Progenitor cell of endocrine pancreas (in vitro differentiated cells): ENCODE measurements at regions not wholly inside any gene's neighbourhood (a gene's known extent, or its start where the extent isn't known, plus 50 kb on each side); places are given as distances from the start of the nearest gene placed in this dataset.
"Not testable (repeated sequence)": the region's sequence is repeated elsewhere in the genome, so short reads cannot be mapped to it uniquely, and the experiment has no call there.

ENCODE experiments used
- DNase-seq: peaks from one replicate; pipeline ENCODE4 v3.0.0; 2021; ENCODE audit warnings: low spot score; ENCODE audit not compliant: unreplicated experiment
- H3K27ac Mint-ChIP-seq: 2 replicates; pipeline ENCODE4 v1.8.0; 2021; ENCODE audit warnings: mild to moderate bottlenecking, moderate library complexity, mixed read lengths
- H3K27me3 Mint-ChIP-seq: 2 replicates; pipeline ENCODE4 v1.8.0; 2021; ENCODE audit warnings: mixed read lengths
- H3K36me3 Mint-ChIP-seq: 2 replicates; pipeline ENCODE4 v1.8.0; 2022; ENCODE audit warnings: mixed read lengths; ENCODE audit not compliant: insufficient read depth
- H3K4me1 Mint-ChIP-seq: 2 replicates; pipeline ENCODE4 v1.8.0; 2021; ENCODE audit warnings: low read depth, mixed read lengths
- H3K4me3 Mint-ChIP-seq: 2 replicates; pipeline ENCODE4 v1.8.0; 2021; ENCODE audit warnings: low read depth, mild to moderate bottlenecking, moderate library complexity, mixed read lengths
- H3K9me3 Mint-ChIP-seq: 2 replicates; pipeline ENCODE4 v1.8.0; 2021; ENCODE audit warnings: low read depth, mixed read lengths
- CTCF ChIP-seq: fragments of 200-600 bp; sonication (generic); IDR thresholded peaks from one replicate; pipeline ENCODE4 v1.5.0; 2021; ENCODE audit warnings: antibody characterized with exemption, mild to moderate bottlenecking; ENCODE audit not compliant: unreplicated experiment

- no peak overlapping the region for H3K4me3 Mint-ChIP-seq
- TF ChIP-seq CTCF: no peak
- no peak for DNase-seq
- no peaks in the 10 kb centered on the region for H3K9me3 Mint-ChIP-seq
- H3K27me3 Mint-ChIP-seq: peaks cover 21% of the 10 kb centered on the region
- no peaks in the 10 kb centered on the region for H3K36me3 Mint-ChIP-seq
- peaks cover 2% of the 10 kb centered on the region for H3K4me1 Mint-ChIP-seq
- no peak overlapping the region for H3K27ac Mint-ChIP-seq
Observed at GRCh38 chr20:56778765-56779195, 149.7 kb downstream of the TFAP2C start.

GRCh38 chr20:56779452-56780143 lies 150.5 kb downstream of the TFAP2C start:
- TF ChIP-seq CTCF: no peak
- Mint-ChIP-seq H3K4me3 (no peak overlapping the region), H3K27me3 (peaks cover 21% of the 10 kb centered on the region), H3K9me3 (no peaks in the 10 kb centered on the region), H3K27ac (no peak overlapping the region), H3K4me1 (peaks cover 2% of the 10 kb centered on the region), H3K36me3 (no peaks in the 10 kb centered on the region)
- DNase-seq: no peak

GRCh38 chr20:56780266-56780665 lies 151.2 kb downstream of the TFAP2C start:
- DNase-seq: no peak
- TF ChIP-seq CTCF: no peak
- H3K27ac Mint-ChIP-seq: no peak overlapping the region
- H3K4me3 Mint-ChIP-seq: no peak overlapping the region
- no peaks in the 10 kb centered on the region for H3K9me3 Mint-ChIP-seq
- H3K27me3 Mint-ChIP-seq: peaks cover 21% of the 10 kb centered on the region
- H3K4me1 Mint-ChIP-seq: peaks cover 2% of the 10 kb centered on the region
- no peaks in the 10 kb centered on the region for H3K36me3 Mint-ChIP-seq

- no peak for TF ChIP-seq CTCF
- Mint-ChIP-seq H3K4me3 (no peak overlapping the region), H3K27ac (no peak overlapping the region), H3K9me3 (no peaks in the 10 kb centered on the region), H3K4me1 (peaks cover 2% of the 10 kb centered on the region), H3K36me3 (no peaks in the 10 kb centered on the region), H3K27me3 (peaks cover 21% of the 10 kb centered on the region)
- no peak for DNase-seq
Observed at GRCh38 chr20:56781108-56781739, 152.1 kb downstream of the TFAP2C start.

- not testable (repeated sequence) for H3K4me1 Mint-ChIP-seq, H3K9me3 Mint-ChIP-seq, H3K27ac Mint-ChIP-seq, DNase-seq, H3K36me3 Mint-ChIP-seq, H3K4me3 Mint-ChIP-seq
- peaks cover 21% of the 10 kb centered on the region for H3K27me3 Mint-ChIP-seq
Observed at GRCh38 chr20:56781987-56782560, 153.0 kb downstream of the TFAP2C start.

GRCh38 chr20:56782814-56783213 lies 153.7 kb downstream of the TFAP2C start:
- H3K27ac Mint-ChIP-seq, H3K4me3 Mint-ChIP-seq, DNase-seq, H3K9me3 Mint-ChIP-seq, H3K4me1 Mint-ChIP-seq, H3K36me3 Mint-ChIP-seq: not testable (repeated sequence)
- peaks cover 21% of the 10 kb centered on the region for H3K27me3 Mint-ChIP-seq
